Loucy (cell line): ENCODE measurements at regions not wholly inside any gene's neighbourhood (a gene's known extent, or its start where the extent isn't known, plus 50 kb on each side); places are given as distances from the start of the nearest gene placed in this dataset.

Experiments
- EZH2phosphoT487 ChIP-seq: fragments of 200-600 bp; IDR thresholded peaks from 2 replicates; pipeline ENCODE4 v1.6.1; 2018; ENCODE audit warnings: antibody characterized with exemption, mild to moderate bottlenecking, moderate library complexity, borderline replicate concordance
- TF ChIP-seq, protein P1 (sequence below): fragments of 200-600 bp; sonication (generic); conservative IDR thresholded peaks from 2 replicates; pipeline ENCODE4 v1.5.1; 2014; ENCODE audit warnings: mild to moderate bottlenecking, antibody characterized with exemption, low read length

DNA sequence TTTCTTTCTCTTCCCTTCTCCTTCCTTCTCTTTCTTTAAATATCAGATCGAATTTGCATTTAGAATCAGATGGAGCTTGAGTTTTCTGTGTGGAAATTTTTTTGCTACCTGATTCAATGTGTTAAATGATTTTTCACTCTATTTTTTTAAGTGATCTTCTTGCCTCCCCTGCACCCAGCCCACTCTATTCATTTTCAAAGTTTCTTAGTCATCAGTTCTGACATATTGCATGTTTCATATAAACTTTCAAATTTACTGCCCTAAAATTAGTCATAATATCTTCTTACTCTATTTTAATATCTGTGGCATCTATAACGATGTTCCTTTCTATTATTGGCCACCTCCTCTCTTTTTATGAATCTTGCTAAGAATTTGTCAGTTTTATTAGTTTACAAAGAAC, 69.1 kb downstream of the MTNR1B start:
- TF ChIP-seq, protein P1, sequence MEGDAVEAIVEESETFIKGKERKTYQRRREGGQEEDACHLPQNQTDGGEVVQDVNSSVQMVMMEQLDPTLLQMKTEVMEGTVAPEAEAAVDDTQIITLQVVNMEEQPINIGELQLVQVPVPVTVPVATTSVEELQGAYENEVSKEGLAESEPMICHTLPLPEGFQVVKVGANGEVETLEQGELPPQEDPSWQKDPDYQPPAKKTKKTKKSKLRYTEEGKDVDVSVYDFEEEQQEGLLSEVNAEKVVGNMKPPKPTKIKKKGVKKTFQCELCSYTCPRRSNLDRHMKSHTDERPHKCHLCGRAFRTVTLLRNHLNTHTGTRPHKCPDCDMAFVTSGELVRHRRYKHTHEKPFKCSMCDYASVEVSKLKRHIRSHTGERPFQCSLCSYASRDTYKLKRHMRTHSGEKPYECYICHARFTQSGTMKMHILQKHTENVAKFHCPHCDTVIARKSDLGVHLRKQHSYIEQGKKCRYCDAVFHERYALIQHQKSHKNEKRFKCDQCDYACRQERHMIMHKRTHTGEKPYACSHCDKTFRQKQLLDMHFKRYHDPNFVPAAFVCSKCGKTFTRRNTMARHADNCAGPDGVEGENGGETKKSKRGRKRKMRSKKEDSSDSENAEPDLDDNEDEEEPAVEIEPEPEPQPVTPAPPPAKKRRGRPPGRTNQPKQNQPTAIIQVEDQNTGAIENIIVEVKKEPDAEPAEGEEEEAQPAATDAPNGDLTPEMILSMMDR: no peak
- no peak for TF ChIP-seq EZH2phosphoT487
